UCSD-AML1 (cell line): ENCODE measurements at regions not wholly inside any gene's neighbourhood (a gene's known extent, or its start where the extent isn't known, plus 50 kb on each side); places are given as distances from the start of the nearest gene placed in this dataset.
A peak's percentile ranks its signal among the peaks of the same experiment; 100 is the strongest.

Experiments used
- DNase-seq: peaks from one replicate; lab custom pipeline; 2025; ENCODE audit not compliant: unreplicated experiment; lab: John Stamatoyannopoulos, UW

- DNase-seq, result no peak
Measured at GRCh38 chr2:56099963-56100362, 83.8 kb upstream of the CCDC85A start.

DNA sequence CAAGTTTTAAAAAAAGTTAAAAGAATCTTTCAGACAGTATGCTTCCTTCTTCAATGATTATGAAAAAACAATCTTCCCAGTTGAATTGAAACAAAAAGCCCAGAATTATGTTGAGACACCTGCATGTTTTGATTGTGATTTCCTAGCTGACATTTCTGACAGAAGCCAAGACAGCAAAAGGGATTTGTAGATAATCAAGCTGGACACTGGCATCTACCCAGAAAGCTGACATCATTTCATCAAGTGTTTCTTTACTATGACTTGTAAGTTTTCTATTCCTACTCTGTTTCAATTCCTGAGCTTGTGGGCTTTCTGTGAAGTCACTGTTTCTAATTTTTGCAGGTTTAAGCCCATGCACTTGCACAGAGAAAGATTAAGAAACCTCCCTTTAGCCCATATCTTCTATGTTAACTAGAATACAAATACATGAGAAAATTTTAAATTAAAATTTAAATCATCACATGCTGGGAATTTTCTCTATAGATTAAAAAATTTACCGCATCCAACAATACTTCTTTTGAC, 82.9 kb upstream of the CCDC85A start:
- no peak for DNase-seq

GRCh38 chr2:56102098-56102497, 81.7 kb upstream of the CCDC85A start:
- DNase-seq, result no peak

DNA sequence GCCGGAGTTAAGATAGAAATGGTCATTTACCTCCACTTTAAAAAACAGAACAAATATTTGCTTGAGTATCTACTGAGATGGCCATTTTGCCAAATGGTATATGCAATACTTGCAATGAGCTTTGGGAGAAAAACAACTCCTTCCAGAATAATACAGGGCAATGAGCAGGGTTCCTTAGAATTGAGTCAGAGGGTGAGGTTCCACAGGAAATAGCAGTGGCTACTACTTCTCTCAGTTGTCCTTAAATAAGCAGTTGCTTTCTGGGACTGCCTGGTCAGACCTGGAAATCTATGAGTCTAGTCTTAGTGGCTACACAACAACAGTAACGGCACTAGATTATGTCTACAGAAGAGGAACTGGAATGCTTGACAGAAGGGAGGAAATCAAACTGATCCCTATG, 80.9 kb upstream of the CCDC85A start:
- DNase-seq, result no peak

DNA sequence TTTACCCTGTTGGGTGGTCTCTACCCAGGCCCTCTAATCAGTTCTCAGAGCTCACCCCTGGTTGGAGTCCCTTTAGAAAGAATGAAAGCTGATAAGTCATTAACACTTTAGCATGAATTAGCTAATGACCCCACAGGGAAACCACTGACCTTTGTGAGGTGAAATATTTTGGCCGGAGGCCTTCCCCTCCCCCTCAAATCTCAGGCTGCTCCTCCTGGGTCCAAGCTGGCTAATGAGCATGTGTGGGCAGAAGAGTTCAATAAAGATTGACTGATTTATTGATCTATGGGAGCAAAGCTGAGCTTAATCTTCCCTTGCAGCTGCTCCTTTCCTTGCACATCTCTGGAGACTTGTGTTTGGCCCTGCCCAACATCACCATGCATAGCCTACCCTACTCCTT, 78.8 kb upstream of the CCDC85A start:
- DNase-seq, result no peak

GRCh38 chr2:56107502-56108220, 76.1 kb upstream of the CCDC85A start:
- no peak for DNase-seq

DNA sequence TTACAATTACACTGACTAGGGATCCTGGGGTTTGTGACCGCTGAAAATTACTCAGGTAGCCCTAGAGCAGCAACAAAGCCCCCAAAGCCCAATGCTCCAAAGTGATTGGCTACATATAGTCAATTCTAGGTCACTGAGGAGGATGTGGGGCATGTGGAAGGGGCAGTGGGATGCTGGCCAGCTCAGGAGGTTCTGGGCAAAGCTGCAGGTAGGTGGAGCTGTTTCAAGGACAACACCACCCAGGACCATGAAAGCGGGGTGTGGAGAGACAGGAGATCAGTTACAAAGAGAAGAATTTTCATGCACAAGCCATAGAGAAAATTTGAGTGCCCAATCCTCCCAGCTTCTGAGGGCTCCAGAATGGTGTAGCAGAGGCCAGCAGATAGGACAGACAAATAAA, 75.0 kb upstream of the CCDC85A start:
- DNase-seq, result no peak

DNA sequence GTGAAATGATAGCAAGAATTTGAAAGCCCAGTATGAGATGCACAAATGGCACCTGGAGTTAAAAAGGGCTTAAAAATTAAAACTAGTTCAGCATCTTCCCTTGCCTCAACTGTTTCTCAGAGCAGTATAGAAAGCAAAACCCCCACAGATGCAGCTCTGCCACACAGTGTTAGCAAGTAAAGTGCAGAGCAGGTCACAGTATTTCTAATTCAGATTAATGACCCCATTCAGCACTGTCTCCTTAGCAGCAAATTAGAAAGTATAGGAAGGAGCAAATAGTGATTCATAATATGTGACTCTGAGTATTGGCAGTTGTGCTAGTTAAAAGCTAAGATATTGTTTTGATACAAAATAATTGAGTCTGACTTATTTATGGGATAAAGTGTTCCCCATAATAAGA, 73.8 kb upstream of the CCDC85A start:
- DNase-seq, result no peak

GRCh38 chr2:56113382-56113975, 70.3 kb upstream of the CCDC85A start:
- no peak for DNase-seq

GRCh38 chr2:56117764-56118163, 66.0 kb upstream of the CCDC85A start:
- DNase-seq, result no peak

- no peak for DNase-seq
Measured at GRCh38 chr2:56118474-56118873, 65.3 kb upstream of the CCDC85A start.

DNA sequence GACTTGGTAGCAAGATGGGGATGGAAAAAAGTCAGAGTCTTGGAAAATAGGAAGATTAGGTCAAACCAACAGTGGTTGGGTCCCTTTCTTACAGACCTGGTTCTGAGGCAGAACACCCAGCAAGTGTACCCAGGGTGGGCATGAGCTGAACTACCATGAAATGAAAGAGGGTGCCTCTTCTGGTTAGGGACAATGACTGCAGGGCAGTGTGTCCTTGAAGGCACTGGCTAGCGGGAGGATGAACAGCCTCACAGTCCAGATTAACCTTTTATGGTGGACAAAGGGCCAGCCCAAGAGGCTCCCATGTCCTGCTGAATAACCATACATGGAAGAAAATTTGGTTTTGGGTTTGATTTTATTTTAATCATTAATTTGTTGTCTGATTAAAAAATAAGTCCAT, 61.8 kb upstream of the CCDC85A start:
- no peak for DNase-seq

DNA sequence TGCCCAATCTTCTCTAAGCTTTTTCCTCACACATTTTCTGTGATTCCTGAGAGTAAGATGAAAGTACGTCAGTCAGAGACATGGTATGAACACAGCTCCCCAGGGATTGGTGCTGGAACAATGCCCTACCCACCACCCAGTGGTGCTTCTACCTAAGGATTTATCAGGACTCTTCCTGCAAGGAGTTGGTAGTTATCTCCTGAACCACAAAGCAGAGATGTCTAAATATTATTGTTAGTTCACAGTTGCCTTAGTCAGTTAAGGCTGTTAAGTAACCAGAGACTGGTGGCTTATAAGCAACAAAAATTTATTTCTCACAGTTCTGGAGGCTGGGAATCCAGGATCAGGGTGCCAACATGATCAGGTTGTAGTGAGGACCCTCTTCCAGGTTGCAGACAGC, 60.3 kb upstream of the CCDC85A start:
- DNase-seq, result no peak

DNA sequence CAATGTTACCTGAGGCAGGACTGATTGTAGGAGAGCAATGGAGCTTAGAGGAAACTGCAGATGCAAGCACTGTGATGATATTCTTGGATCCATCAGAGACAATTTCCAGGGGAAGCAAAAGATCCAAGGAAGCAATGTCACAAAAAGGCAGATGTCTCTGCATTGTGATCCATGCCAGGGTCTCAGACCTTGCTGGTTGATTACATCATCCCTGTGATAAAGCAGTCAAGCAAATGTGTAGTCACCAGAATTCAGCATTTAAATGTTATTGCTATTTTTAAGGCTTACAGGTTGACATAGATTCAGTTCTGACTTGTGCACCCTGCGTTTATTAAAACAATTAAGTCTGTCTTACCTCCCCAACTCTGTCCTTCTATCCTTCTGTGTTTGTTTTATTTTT, 56.8 kb upstream of the CCDC85A start:
- DNase-seq, result no peak

DNA sequence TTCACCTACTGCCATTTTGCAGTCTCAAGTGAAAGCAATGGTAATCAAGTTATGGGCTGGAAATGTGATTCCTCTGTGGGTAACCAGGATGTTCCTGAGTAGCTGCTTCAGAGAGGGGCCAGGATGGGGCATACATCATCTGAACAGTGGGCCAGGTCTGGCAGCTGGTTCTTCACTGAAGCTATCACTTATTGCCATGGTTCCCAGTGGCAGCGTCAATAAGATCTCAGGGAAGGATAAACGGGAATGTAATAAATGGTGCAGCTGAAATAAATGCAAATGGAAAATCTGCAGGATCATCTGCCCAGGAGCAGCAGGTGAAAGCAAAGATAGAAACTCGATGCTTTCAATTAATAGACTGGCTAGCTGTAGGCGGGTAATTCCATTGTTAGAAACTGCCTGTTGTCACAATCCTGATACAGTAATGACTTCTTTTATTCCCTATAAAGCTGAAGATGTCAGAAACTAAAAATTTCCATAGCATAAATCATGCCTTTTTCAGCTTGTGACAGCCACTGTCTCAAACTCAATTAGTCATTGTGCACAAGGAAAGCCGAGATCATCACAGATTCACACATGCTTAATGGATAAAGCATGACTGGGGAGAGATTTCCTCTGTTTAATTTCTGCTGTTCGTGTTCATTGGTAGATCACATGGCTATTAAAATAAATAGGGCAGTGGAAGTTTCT, 56.2 kb upstream of the CCDC85A start:
- no peak for DNase-seq

GRCh38 chr2:56128235-56128634, 55.6 kb upstream of the CCDC85A start:
- DNase-seq, result no peak

DNA sequence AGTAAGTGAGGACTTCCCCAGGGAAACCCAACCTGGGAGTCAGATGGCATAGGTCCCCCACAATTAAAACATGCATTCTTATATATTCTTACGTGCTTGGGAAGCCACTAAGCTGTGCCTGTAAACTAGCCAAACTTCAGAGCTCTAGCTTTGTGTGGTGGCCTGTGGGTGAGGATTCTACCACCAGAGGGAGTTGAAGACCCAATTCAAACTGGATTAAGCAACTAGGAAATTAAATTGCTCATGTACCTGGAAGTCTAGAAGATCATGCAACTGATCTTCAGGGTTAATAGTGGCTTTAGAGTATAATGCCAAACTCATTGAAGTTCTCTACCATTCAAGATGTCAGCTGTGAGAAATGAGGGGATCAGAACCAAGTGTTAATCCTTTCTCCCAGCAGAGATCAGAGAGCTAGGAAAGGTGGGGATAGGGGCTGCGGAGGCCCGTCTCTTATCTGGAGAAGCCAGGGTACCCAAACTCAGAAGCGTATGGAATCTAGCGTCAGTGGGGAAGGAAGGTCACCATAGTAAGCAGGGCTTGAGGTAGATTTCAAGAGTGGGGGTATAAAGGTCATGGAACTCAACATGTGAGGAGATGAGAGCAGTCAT, 53.2 kb upstream of the CCDC85A start:
- DNase-seq, result peak; percentile 12

DNA sequence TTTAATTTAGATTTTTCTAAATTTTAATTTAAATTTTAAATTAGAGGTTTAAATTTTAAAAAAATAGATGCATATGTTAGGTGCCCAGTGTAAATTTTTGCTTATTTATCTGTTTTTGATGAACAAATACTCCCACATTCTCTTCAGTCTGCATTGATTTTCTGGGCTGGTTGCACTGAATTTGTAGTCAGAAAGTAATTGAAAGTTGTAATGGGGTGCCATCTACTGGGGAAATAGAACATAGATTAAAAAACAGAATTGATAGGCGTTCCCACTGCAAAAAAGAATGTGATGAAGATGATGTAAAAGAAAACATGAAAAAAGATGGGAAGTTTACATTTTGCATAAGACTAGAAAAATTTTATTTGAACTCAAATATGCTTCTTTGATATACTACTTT, 51.7 kb upstream of the CCDC85A start:
- DNase-seq, result no peak

DNA sequence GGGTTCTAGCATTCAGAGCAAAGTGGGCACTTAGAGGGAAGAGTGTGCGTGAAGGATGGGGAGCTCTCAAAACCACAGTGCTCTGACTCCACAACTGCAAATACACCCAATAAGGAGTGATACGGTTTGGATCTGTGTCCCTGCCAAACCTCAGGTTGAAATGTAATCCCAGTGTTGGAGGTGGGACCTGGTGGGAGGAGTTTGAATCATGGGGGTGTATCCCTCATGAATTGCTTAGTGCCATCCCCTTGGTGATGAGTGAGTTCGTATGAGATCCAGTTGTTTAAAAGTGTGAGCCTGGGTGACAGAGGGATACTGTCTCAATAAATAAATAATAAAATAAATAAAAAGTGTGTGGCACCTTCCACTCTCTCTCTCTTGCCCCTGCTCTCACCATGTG, 50.3 kb upstream of the CCDC85A start:
- DNase-seq, result no peak

GRCh38 chr2:56133931-56134629, 49.7 kb upstream of the CCDC85A start:
- DNase-seq, result peak; percentile 19
